Ovary (tissue), 7 donors: ENCODE measurements at regions not wholly inside any gene's neighbourhood (a gene's known extent, or its start where the extent isn't known, plus 50 kb on each side); places are given as distances from the start of the nearest gene placed in this dataset.

Experiments
- DNase-seq, 5 donors: peaks; one replicate each; pipeline ENCODE4 v3.0.0-alpha.2; 2019 to 2020
- H3K27ac ChIP-seq, 2 donors: fragments of 200-600 bp; one replicate each; pipeline versions ENCODE4 v1.5.1 to v1.8.0; 2019 to 2022
- H3K27me3 ChIP-seq: fragments of 200-600 bp; one replicate; pipeline ENCODE4 v1.8.0; 2022
- H3K36me3 ChIP-seq: fragments of 200-600 bp; sonication (generic); one replicate; pipeline ENCODE4 v1.5.1; 2019
- H3K4me1 ChIP-seq: one replicate; pipeline ENCODE4 v1.8.1; 2013; ENCODE audit warnings: mild to moderate bottlenecking, moderate library complexity; ENCODE audit not compliant: insufficient read depth
- H3K4me3 ChIP-seq: fragments of 200-600 bp; sonication (generic); one replicate; pipeline ENCODE4 v1.5.1; 2017
- H3K9me3 ChIP-seq, 2 donors: fragments of 200-600 bp in 1 of 2; sonication (generic) in 1 of 2; one replicate each; pipeline versions ENCODE4 v1.5.1 to v1.8.1; 2013 to 2019; ENCODE audit warnings: mild to moderate bottlenecking in 1 of 2, moderate library complexity in 1 of 2
- EP300 ChIP-seq: sonication (generic); formaldehyde crosslinking; IDR thresholded peaks from one replicate; pipeline ENCODE4 v1.6.1; 2017; ENCODE audit warnings: antibody characterized with exemption
- POLR2A ChIP-seq: fragments of 450-650 bp; IDR thresholded peaks from one replicate; pipeline ENCODE4 v1.6.1; 2017; ENCODE audit warnings: antibody characterized with exemption, mild to moderate bottlenecking, moderate library complexity
- WGBS, 3 donors: extraction: QIAGEN DNeasy Blood & Tissue Kit in 1 of 3; methylation state at CpG; one replicate each; pipeline versions ENCODE4 v1.1.5 to v1.1.7; 2013 to 2017; 5-methylcytosine and 5-hydroxymethylcytosine counted together
- intact Hi-C, 4 donors: fragments of 100-400 bp; cut with DNase I; formaldehyde crosslinking; loops; one replicate each; pipeline versions ENCODE4 v1.11.0 to v1.15.1; 2022 to 2023
- TF ChIP-seq, protein P1 (sequence below), 3 donors: fragments of 450-650 bp in 2 of 3; fragments of 200-600 bp in 1 of 3; IDR thresholded peaks; one replicate each; pipeline versions ENCODE4 v1.5.1 to v1.8.0; 2016 to 2022; ENCODE audit warnings: antibody characterized with exemption in 3 of 3, mild to moderate bottlenecking in 1 of 3
- donor health status: DM: no; HTN: no; CAD: no; lungs with moderate emphysema.
- donor health status: DM: no; HTN: no; CAD: no.
- donor health status: Bipolar disorder and iron deficiency.
- donor health status: DM: no; HTN: no; CAD: no.
- donor health status: DM: yes; HTN: yes; CAD: no.

- no peak for TF ChIP-seq EP300
- TF ChIP-seq, protein P1, sequence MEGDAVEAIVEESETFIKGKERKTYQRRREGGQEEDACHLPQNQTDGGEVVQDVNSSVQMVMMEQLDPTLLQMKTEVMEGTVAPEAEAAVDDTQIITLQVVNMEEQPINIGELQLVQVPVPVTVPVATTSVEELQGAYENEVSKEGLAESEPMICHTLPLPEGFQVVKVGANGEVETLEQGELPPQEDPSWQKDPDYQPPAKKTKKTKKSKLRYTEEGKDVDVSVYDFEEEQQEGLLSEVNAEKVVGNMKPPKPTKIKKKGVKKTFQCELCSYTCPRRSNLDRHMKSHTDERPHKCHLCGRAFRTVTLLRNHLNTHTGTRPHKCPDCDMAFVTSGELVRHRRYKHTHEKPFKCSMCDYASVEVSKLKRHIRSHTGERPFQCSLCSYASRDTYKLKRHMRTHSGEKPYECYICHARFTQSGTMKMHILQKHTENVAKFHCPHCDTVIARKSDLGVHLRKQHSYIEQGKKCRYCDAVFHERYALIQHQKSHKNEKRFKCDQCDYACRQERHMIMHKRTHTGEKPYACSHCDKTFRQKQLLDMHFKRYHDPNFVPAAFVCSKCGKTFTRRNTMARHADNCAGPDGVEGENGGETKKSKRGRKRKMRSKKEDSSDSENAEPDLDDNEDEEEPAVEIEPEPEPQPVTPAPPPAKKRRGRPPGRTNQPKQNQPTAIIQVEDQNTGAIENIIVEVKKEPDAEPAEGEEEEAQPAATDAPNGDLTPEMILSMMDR (IDR thresholded peaks at IDR 0.05) = no peak
- no peak for TF ChIP-seq POLR2A
- no peak for DNase-seq
- intact Hi-C loops = no loop called here
- Histone ChIP-seq H3K27ac (no peak overlapping the region), H3K9me3 (no peaks in the 10 kb centered on the region), H3K27me3 (no peaks in the 10 kb centered on the region), H3K36me3 (no peaks in the 10 kb centered on the region), H3K4me3 (no peak overlapping the region), H3K4me1 (no peaks in the 10 kb centered on the region)
- WGBS, 3 donors = 37 to 66% (median 48%) methylated on average over 4 of the region's 4 CpGs
These were observed 127.3 kb downstream of the MBL2 start for GRCh38 chr10:52645187-52645758.

DNA sequence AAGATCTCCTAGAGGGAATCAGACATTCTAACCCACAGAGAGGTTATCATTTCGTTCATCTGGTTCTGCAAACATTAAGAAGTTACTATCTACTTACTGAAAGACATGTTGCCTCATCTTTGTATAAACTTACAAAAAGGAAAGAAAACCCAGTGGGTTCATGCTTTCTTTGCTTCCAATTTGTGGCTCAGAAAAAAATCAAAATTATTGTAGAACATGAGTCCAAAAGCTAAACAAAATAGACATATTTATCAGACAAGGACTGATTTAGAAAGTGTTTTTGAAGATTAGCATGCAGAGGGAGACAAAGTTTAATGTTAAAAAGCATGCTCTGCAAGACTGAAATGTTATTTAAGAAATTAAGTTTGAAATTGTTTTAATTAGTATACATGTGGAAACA, 123.1 kb downstream of the MBL2 start:
- 75 to 89% (median 80%) methylated on average over 1 of the region's 1 CpG for WGBS, 3 donors
- H3K36me3 ChIP-seq = no peaks in the 10 kb centered on the region
- no peak overlapping the region for H3K4me3 ChIP-seq
- H3K27me3 ChIP-seq = no peaks in the 10 kb centered on the region
- TF ChIP-seq, protein P1 (IDR thresholded peaks at IDR 0.05) = no peak
- TF ChIP-seq EP300 (no peak), POLR2A (no peak)
- H3K27ac ChIP-seq = no peak overlapping the region
- no peak for DNase-seq
- no peaks in the 10 kb centered on the region for H3K4me1 ChIP-seq
- intact Hi-C loops = no loop called here
- H3K9me3 ChIP-seq = no peaks in the 10 kb centered on the region

- no peak overlapping the region for H3K27ac ChIP-seq
- no peaks in the 10 kb centered on the region for H3K9me3 ChIP-seq
- WGBS, 3 donors = 57 to 74% (median 74%) methylated on average over 4 of the region's 4 CpGs
- H3K4me3 ChIP-seq = no peak overlapping the region
- TF ChIP-seq POLR2A (no peak), EP300 (no peak)
- TF ChIP-seq, protein P1 (IDR thresholded peaks at IDR 0.05) = no peak
- no peaks in the 10 kb centered on the region for H3K27me3 ChIP-seq
- intact Hi-C loops = no loop called here
- H3K4me1 ChIP-seq = no peaks in the 10 kb centered on the region
- H3K36me3 ChIP-seq = no peaks in the 10 kb centered on the region
- DNase-seq = no peak
These were observed 121.7 kb downstream of the MBL2 start for GRCh38 chr10:52650873-52651272.

DNA sequence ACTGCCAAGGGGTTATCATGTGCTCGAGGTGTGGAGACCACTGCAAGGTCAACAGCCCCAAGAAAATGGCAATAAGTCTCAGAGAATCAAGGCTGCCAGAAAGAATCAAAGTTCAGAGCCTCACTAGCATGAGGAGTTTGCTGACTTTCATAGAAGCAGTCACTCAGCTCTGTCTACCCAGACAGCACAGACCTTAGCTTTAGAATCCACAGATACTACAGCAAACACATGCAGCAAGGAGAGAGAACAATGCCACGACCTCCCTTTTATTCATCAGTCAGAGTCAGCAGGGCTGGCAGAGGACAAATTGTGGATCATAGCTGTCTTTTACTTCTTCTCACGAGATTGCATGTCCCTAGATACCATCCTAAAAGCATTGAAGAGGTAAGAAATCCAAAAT, 121.3 kb downstream of the MBL2 start:
- intact Hi-C loops = no loop called here
- DNase-seq = no peak

More for the DNA sequence above, 121.3 kb downstream of the MBL2 start:
- H3K27ac ChIP-seq = no peak overlapping the region
- no peaks in the 10 kb centered on the region for H3K27me3 ChIP-seq
- no peaks in the 10 kb centered on the region for H3K9me3 ChIP-seq
- WGBS, 3 donors = 26 to 57% (median 41%) methylated on average over 3 of the region's 3 CpGs
- H3K4me1 ChIP-seq = no peaks in the 10 kb centered on the region
- H3K4me3 ChIP-seq = no peak overlapping the region
- TF ChIP-seq, protein P1 (IDR thresholded peaks at IDR 0.05) = no peak
- TF ChIP-seq POLR2A = no peak
- TF ChIP-seq EP300 = no peak
- H3K36me3 ChIP-seq = no peaks in the 10 kb centered on the region
